Stimulated activated naive CD4-positive, alpha-beta T cell (primary cell): ENCODE measurements at regions not wholly inside any gene's neighbourhood (a gene's known extent, or its start where the extent isn't known, plus 50 kb on each side); places are given as distances from the start of the nearest gene placed in this dataset.

Experiments
- DNase-seq, 6 experiments: peaks; one replicate each; lab custom pipeline; 2025; lab: John Stamatoyannopoulos, UW

DNA sequence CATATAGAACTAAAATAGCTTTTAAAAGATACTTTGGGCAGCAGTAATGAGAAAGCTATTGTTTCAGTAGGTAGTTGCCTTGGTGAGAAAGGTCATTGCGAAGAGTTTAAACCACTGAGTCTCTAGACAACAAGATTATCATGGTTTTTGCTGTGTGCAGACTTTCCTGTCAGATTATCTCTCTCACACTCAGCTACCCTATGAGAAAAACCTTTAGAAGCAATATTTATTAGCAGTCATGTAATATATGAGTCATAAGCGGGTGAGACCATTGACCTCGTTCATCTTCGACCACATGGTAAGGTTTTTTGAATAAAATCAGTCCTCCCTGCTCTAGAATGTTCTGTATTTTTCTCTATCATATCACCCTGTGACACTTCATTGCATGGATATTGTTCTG is 59.9 kb downstream of the GPR65 start:
- no peak for DNase-seq

DNA sequence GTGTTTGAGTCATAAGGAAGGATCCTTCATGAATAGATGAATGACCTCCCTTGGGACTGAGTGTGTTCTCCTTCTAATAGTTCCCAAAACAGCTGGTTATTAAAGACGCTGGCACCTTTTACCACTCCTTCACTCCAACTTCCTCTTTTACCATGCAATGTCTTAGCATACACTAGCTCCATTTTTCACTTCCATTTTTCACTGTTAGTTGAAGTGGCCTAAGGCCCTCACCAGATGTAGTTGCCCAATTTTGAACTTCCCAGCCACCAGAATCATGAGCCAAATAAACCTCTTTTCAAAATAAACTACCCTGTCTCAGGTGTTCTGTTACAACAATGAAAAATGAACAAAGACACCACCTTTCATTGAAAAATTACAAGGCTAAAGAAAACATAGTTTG is 64.7 kb downstream of the GPR65 start:
- no peak for DNase-seq

DNA sequence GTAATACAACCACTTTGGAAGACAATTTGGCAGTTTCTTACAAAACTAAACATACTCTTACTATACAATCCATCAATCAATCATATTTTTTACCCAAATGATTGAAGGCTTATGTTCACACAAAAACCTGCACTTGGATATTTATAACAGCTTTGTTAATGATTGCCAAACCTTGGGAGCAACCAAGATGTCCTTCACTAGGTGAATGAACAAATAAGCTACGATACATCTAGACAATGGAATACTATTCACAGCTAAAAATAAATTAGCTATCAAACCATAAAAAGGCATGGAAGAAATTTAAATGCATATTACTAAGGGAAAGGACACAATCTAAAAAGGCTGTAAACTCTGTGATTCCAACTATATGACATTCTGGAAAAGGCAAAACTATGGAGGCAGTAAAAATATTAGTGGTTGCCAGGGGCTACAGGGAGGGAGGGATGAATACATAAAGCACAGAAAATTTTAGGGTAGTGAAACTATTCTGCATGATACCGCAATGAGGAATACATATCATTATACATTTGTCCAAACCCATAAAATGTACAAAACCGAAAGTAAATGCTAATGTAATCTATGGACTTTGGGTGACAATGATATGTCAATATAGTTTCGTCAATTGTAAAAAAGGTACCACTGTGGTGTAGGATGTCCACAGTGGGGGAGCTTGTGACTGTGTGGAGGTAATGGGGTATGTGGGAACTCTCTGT is 70.5 kb downstream of the GPR65 start:
- no peak for DNase-seq

DNA sequence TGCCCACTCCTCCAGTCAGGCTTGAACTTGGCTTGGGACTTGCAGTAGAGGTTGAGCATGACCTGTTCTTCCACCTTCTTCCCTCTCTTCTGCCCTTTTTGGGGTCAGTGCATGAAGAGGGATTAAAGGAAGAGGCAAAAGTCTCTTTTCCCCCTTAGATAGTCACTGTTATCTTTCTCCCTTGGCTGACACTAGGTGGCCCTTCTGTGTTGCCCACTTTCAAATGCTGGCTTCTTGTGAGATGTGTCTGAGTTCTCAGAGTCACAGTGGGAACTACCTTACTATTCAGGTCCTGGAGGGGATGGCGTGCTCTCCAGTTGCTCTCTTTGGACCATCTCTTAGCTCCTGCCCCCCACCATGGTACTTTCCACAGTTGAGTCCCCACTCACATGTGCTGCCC is 73.6 kb downstream of the GPR65 start:
- DNase-seq, result peak in 1 of 6 experiments; percentile 0

DNA sequence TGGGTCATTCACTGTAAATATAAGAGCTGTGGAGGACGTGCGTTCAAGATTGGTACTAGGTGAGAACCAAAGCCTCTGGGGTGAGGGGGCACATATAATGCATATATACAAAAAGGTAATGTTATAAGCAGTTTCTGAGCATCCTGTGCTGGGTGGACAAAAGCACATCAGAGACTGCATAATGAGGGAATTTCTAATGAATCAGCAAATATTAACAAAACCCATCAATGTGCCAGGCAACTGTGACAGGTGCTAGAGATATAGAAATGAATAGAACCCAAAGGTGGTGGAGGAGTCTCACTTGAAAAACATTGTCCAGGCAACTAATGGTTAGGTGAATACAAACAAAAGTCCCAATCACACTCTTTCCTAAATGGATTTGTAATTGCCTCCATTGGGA is 74.7 kb downstream of the GPR65 start:
- no peak for DNase-seq

DNA sequence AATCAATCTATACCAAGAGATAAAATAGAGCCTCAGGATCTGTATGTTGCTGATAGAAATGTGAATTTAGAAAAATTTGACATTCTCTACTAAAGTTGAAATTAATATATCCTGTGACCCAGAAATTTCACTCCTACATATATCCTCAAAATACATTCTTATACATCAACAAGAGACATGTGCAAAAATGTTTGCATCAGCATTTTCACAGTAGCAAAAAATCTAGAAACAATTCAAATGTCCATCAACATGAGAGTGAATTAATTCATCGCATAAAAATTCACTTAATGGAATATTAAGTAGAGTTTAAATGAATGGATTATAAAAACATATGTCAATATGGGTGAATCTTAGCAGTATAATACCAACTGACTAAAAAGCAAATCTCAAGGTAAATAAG is 80.8 kb downstream of the GPR65 start:
- DNase-seq, result no peak

DNA sequence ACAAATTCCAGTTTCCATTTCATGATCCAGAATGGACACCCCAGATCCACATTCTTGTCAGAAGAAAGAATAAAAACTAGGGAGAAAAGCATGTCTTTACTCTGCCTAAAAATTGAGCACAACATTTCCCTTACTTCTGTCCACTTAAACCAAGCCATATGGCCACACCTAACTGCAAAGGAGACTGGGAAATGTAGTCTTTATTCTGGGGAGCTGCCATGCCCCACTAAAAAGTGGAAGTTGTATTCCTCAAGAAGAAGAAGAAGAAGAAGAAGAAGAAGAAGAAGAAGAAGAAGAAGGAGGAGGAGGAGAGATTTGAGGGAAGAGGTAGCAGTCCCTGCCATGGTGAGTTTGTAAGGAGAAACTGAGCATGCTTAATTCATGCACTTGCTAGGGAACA is 84.5 kb downstream of the GPR65 start:
- no peak for DNase-seq

DNA sequence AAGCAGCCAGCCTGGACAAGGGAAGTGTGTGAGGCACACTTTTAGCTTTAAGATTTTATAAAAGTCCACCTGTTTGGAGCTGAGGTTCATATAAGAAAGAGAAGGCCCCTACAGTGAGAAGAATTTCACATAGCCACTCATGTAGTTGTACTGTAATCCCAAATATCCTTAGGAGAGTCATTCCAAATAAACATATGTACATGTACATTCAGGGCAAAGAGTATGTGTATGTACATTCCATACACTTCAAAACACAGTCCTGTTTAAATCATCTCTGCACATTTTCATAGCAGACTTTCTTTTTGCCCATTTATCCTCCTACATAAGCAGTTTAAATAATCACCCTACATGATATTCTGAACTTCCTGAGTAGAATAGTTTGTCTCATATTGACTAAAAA is 87.6 kb downstream of the GPR65 start:
- no peak for DNase-seq

DNA sequence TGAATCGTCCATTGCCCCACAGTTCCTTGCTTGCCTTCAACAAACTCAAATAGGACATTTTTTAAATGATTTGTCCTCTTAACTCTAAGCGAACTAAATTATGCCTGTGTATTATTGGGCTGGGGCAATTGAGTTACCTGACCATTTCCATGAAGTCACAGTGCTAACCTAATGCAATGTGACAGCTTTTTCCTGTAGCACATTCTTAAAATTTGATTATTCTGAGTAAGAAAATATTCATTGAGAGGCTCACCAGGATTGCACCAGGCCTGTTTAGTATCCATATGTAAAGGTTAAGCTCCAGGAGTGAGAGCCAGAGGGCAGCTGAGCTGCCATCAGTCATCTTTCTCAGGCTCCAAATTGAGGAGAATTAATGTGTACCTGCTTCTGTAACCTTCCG is 90.9 kb downstream of the GPR65 start:
- DNase-seq, result no peak

DNA sequence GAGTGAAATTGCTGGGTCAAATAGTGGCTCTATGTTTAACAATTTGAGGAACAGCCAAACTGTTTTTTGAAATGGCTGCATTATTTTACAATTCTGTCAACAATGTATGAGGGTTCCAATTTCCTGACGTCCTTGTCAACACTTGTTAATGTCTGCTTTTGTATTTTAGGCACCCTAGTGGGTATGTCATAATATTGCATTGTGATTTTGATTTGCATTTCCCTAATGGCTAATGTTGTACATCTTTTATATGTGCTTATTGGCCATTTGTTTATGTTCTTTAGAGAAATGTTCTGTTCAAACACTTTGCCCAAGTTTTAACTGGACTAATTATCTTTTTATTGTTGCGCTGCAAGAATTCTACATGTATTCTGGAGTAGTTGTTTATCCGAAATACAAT is 93.2 kb downstream of the GPR65 start:
- DNase-seq, result no peak

DNA sequence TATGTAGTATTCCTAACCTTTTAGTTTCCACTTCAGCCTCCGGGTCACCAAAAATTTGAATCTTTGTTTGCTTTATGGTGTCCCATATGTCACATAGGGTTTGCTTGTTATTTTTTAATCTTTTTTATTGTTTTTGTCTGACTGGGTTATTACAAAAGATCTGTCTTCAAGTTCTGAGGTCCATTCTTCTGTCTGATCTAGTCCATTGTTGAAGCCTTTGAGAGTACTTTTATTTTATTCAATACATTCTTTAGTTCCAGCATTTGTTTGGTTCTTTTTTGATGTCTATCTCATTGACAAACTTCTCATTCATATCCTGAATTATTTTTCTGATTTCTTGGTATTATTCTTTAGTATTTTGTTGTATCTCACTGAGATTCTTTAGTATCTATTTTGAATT is 99.8 kb downstream of the GPR65 start:
- DNase-seq, result no peak

DNA sequence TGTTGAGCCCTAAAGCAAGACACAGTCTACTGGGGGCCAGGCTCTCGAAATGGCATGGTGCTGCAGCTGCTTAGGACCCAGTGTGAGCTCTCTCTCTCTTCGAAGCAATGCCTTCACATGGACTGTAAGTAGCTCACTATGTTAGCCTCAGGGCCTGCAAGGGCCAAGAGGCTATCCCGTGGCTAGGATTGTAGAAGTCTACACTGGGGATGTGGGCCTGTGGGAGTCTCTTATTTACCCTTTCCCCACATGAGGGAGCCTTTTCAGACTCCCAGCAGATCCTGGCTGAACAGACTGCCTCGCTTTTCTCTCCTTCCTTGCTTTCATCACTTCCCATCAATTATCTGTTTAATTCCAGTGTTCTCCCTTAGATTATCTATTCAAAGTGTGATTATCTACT is 101.4 kb downstream of the GPR65 start:
- DNase-seq, result no peak

DNA sequence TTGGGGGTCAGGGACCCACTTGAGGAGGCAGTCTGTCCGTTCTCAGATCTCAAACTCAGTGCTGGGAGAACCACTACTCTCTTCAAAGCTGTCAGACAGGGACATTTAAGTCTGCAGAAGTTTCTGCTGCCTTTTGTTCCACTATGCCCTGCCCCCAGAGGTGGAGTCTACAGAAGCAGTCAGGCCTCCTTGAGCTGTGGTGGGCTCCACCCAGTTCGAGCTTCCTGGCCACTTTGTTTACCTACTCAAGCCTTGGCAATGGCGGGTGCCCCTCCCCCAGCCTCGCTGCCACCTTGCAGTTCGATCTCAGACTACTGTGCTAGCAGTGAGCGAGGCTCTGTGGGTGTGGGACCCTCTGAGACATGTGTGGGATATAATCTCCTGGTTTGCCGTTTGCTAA is 122.7 kb downstream of the GPR65 start:
- peak in 1 of 6 experiments; percentile 10 for DNase-seq

DNA sequence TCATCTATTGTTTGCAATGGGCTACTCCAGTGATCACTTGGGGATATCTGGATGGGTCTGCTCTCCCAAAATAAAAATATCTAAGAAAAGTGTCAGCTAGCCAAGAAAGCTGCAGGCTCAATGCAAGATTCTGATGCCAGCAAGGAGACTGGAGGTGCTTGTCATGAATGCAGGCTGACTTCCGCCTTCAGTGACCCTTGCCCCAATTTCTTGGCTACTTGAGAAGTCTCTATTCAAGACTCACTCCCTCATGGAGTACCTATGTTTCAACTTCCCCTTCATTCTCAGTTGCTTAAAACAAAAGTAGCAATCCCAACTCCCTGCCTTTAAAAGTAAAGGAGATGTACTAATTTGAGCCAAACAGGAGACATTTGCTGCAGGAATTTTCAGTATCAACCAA is 123.9 kb downstream of the GPR65 start:
- no peak for DNase-seq

DNA sequence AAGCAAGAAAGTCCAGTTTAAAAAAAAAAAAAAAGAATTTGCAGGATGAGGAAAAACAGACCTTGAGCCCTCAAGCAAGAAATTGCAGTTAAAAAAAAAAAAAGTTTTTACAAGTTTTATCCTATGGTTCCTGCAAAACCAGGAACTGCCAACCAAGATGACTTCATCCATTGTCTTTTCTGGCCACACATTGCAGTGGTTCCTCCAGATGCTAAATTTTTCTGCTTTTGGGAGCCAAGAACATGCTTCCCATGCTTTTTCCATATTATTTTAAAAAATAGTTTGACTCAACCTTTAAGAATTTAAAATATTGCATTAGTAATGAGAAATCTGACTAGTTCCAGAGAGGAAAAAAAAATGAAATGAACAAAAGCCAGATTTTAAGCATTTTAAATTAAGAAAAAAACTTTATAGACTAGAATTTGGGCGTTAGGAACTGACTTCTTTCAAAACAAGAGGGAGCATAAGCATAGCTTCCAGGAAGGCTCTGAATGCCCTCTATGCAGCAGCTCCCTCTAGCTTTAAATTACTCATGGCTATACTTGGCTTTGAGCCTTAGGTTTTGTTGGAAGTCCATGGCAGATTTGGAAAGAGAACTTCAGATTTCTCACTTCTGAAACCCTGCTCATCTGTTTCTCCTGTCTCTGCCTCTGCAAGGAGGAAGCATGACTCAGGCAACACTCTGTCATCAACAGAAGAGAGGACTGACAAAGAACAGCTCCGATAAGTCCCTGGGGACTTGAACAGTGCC is 124.5 kb downstream of the GPR65 start:
- peak in 1 of 6 experiments; percentile 6 for DNase-seq

DNA sequence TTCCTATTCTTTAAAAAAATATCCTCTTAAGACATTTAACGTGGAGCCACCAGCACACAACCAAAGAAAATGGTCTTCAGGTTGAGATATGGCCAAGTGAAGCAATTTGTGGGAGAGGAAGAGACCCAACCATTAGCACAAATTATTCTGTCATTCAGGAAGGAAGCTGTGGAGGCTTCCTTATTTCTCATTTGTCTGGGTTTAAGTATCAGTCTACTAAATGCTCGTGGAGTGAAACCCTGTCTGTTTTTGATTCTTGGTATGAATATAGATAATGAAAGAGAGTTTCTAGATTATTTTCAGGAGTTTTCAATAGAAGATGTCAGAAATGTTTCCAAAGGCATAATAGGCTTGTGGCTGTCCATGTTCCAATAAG is 125.1 kb downstream of the GPR65 start:
- no peak for DNase-seq
